Fibroblast of pulmonary artery (primary cell): ENCODE measurements at regions not wholly inside any gene's neighbourhood (a gene's known extent, or its start where the extent isn't known, plus 50 kb on each side); places are given as distances from the start of the nearest gene placed in this dataset.

Source experiments
- DNase-seq: peaks from one replicate; pipeline ENCODE4 v3.0.0-alpha.2; 2010; ENCODE audit warnings: low read depth
- H3K4me3 ChIP-seq: replicated peaks from 2 replicates; pipeline ENCODE4 v1.5.1; 2011; ENCODE audit warnings: low read depth, mild to moderate bottlenecking, control low read depth, low read length, moderate library complexity
- CTCF ChIP-seq: IDR thresholded peaks from 2 replicates; pipeline ENCODE4 v1.5.1; 2011; ENCODE audit warnings: mild to moderate bottlenecking, control low read depth, low read length, inconsistent platforms; ENCODE audit errors: missing control alignments

- H3K4me3 ChIP-seq = no peak overlapping the region
- no peak for DNase-seq
- TF ChIP-seq CTCF = no peak
These were observed 146.9 kb downstream of the TFEC start for GRCh38 chr7:115883629-115884028.

GRCh38 chr7:115881476-115881875 lies 149.1 kb downstream of the TFEC start:
- TF ChIP-seq CTCF = no peak
- H3K4me3 ChIP-seq = no peak overlapping the region
- DNase-seq = no peak

GRCh38 chr7:115879171-115879570 lies 151.4 kb downstream of the TFEC start:
- no peak for DNase-seq
- H3K4me3 ChIP-seq = no peak overlapping the region
- TF ChIP-seq CTCF = no peak

GRCh38 chr7:115869801-115870200 lies 160.8 kb downstream of the TFEC start:
- DNase-seq = no peak
- H3K4me3 ChIP-seq = no peak overlapping the region
- no peak for TF ChIP-seq CTCF

- no peak overlapping the region for H3K4me3 ChIP-seq
- no peak for TF ChIP-seq CTCF
- DNase-seq = no peak
These were observed 161.4 kb downstream of the TFEC start for GRCh38 chr7:115869190-115869589.

GRCh38 chr7:115868369-115868768 lies 162.2 kb downstream of the TFEC start:
- H3K4me3 ChIP-seq = no peak overlapping the region
- no peak for DNase-seq
- no peak for TF ChIP-seq CTCF

- no peak for DNase-seq
These were observed 166.5 kb downstream of the TFEC start for GRCh38 chr7:115864082-115864481.

More at GRCh38 chr7:115864082-115864481, 166.5 kb downstream of the TFEC start:
- no peak overlapping the region for H3K4me3 ChIP-seq
- no peak for TF ChIP-seq CTCF
